Activated T-cell treated with anti-CD3 and anti-CD28 coated beads, Interleukin-2, amount 50 U/mL, for 24 hours (primary cell): ENCODE measurements at regions not wholly inside any gene's neighbourhood (a gene's known extent, or its start where the extent isn't known, plus 50 kb on each side); places are given as distances from the start of the nearest gene placed in this dataset.

Experiments
- DNase-seq: peaks from one replicate; pipeline ENCODE4 v3.0.0-alpha.2; 2020
- H3K27ac Mint-ChIP-seq: 2 replicates; pipeline ENCODE4 v1.8.0; 2020; ENCODE audit warnings: mild to moderate bottlenecking, mixed read lengths
- H3K27me3 Mint-ChIP-seq: 2 replicates; pipeline ENCODE4 v1.8.0; 2020; ENCODE audit warnings: mixed read lengths
- H3K36me3 Mint-ChIP-seq: 2 replicates; pipeline ENCODE4 v1.8.0; 2020; ENCODE audit warnings: low read depth, mixed read lengths
- H3K4me1 Mint-ChIP-seq: 2 replicates; pipeline ENCODE4 v1.8.0; 2020; ENCODE audit warnings: low read depth, mixed read lengths
- H3K4me3 Mint-ChIP-seq: 2 replicates; pipeline ENCODE4 v1.8.0; 2020; ENCODE audit warnings: mild to moderate bottlenecking, moderate library complexity, mixed read lengths
- H3K9me3 Mint-ChIP-seq: 2 replicates; pipeline ENCODE4 v1.8.0; 2020; ENCODE audit warnings: mixed read lengths

GRCh38 chr20:59412875-59413284 is 112.5 kb downstream of the EDN3 start:
- Mint-ChIP-seq H3K27ac (no peak overlapping the region), H3K9me3 (no peaks in the 10 kb centered on the region), H3K27me3 (peaks cover 13% of the 10 kb centered on the region), H3K4me1 (no peaks in the 10 kb centered on the region), H3K36me3 (no peaks in the 10 kb centered on the region), H3K4me3 (no peak overlapping the region)
- no peak for DNase-seq

- Mint-ChIP-seq H3K27me3 (peaks cover 13% of the 10 kb centered on the region), H3K4me1 (no peaks in the 10 kb centered on the region), H3K9me3 (no peaks in the 10 kb centered on the region), H3K36me3 (no peaks in the 10 kb centered on the region), H3K27ac (no peak overlapping the region), H3K4me3 (no peak overlapping the region)
- DNase-seq, result no peak
These were observed 113.0 kb downstream of the EDN3 start for GRCh38 chr20:59413326-59413865.

- H3K36me3 Mint-ChIP-seq, result no peaks in the 10 kb centered on the region
- no peak for DNase-seq
- no peaks in the 10 kb centered on the region for H3K9me3 Mint-ChIP-seq
- H3K27me3 Mint-ChIP-seq, result peaks cover 13% of the 10 kb centered on the region
- no peak overlapping the region for H3K27ac Mint-ChIP-seq
- H3K4me1 Mint-ChIP-seq, result no peaks in the 10 kb centered on the region
- no peak overlapping the region for H3K4me3 Mint-ChIP-seq
These were observed 114.7 kb downstream of the EDN3 start for GRCh38 chr20:59414936-59415623.

GRCh38 chr20:59416916-59417315 is 116.5 kb downstream of the EDN3 start:
- no peak for DNase-seq
- Mint-ChIP-seq H3K4me3 (no peak overlapping the region), H3K27me3 (peaks cover 13% of the 10 kb centered on the region), H3K4me1 (no peaks in the 10 kb centered on the region), H3K36me3 (no peaks in the 10 kb centered on the region), H3K9me3 (no peaks in the 10 kb centered on the region), H3K27ac (no peak overlapping the region)

GRCh38 chr20:59421089-59421488 is 120.7 kb downstream of the EDN3 start:
- DNase-seq, result no peak
- no peak overlapping the region for H3K4me3 Mint-ChIP-seq
- peaks cover 9% of the 10 kb centered on the region for H3K27me3 Mint-ChIP-seq
- H3K27ac Mint-ChIP-seq, result no peak overlapping the region
- no peaks in the 10 kb centered on the region for H3K9me3 Mint-ChIP-seq
- H3K4me1 Mint-ChIP-seq, result no peaks in the 10 kb centered on the region
- no peaks in the 10 kb centered on the region for H3K36me3 Mint-ChIP-seq

GRCh38 chr20:59421920-59422637 is 121.7 kb downstream of the EDN3 start:
- Mint-ChIP-seq H3K36me3 (no peaks in the 10 kb centered on the region), H3K4me1 (no peaks in the 10 kb centered on the region)

GRCh38 chr20:59422872-59423544 is 122.6 kb downstream of the EDN3 start:
- Mint-ChIP-seq H3K27me3 (no peaks in the 10 kb centered on the region), H3K27ac (no peak overlapping the region), H3K4me3 (no peak overlapping the region), H3K36me3 (no peaks in the 10 kb centered on the region), H3K4me1 (no peaks in the 10 kb centered on the region), H3K9me3 (no peaks in the 10 kb centered on the region)
- DNase-seq, result no peak

More at GRCh38 chr20:59421920-59422637, 121.7 kb downstream of the EDN3 start:
- Mint-ChIP-seq H3K27me3 (peaks cover 8% of the 10 kb centered on the region), H3K27ac (no peak overlapping the region), H3K4me3 (no peak overlapping the region), H3K9me3 (no peaks in the 10 kb centered on the region)
- no peak for DNase-seq

- Mint-ChIP-seq H3K9me3 (peaks cover 3% of the 10 kb centered on the region), H3K4me3 (no peak overlapping the region), H3K36me3 (no peaks in the 10 kb centered on the region), H3K27me3 (no peaks in the 10 kb centered on the region), H3K4me1 (peaks cover 11% of the 10 kb centered on the region), H3K27ac (no peak overlapping the region)
- no peak for DNase-seq
These were observed 124.6 kb downstream of the EDN3 start for GRCh38 chr20:59424976-59425375.

- no peaks in the 10 kb centered on the region for H3K36me3 Mint-ChIP-seq
These were observed 125.2 kb downstream of the EDN3 start for GRCh38 chr20:59425572-59425971.

GRCh38 chr20:59428006-59428405 is 127.6 kb downstream of the EDN3 start:
- Mint-ChIP-seq H3K27ac (no peak overlapping the region), H3K4me1 (peaks cover 11% of the 10 kb centered on the region), H3K4me3 (no peak overlapping the region), H3K27me3 (peaks cover 3% of the 10 kb centered on the region), H3K9me3 (peaks cover 3% of the 10 kb centered on the region), H3K36me3 (no peaks in the 10 kb centered on the region)
- no peak for DNase-seq

More at GRCh38 chr20:59425572-59425971, 125.2 kb downstream of the EDN3 start:
- H3K4me1 Mint-ChIP-seq, result peaks cover 11% of the 10 kb centered on the region
- no peak overlapping the region for H3K4me3 Mint-ChIP-seq
- no peak overlapping the region for H3K27ac Mint-ChIP-seq
- H3K9me3 Mint-ChIP-seq, result peaks cover 3% of the 10 kb centered on the region
- no peak for DNase-seq
- no peaks in the 10 kb centered on the region for H3K27me3 Mint-ChIP-seq

GRCh38 chr20:59428441-59429205 is 128.2 kb downstream of the EDN3 start:
- DNase-seq, result no peak
- Mint-ChIP-seq H3K36me3 (no peaks in the 10 kb centered on the region), H3K9me3 (peaks cover 3% of the 10 kb centered on the region), H3K27me3 (peaks cover 8% of the 10 kb centered on the region), H3K27ac (no peak overlapping the region), H3K4me1 (peaks cover 11% of the 10 kb centered on the region), H3K4me3 (no peak overlapping the region)

GRCh38 chr20:59429396-59429795 is 129.0 kb downstream of the EDN3 start:
- no peak overlapping the region for H3K27ac Mint-ChIP-seq

GRCh38 chr20:59431014-59431413 is 130.6 kb downstream of the EDN3 start:
- H3K36me3 Mint-ChIP-seq, result no peaks in the 10 kb centered on the region
- no peak for DNase-seq
- peaks cover 11% of the 10 kb centered on the region for H3K4me1 Mint-ChIP-seq
- no peak overlapping the region for H3K4me3 Mint-ChIP-seq
- peaks cover 3% of the 10 kb centered on the region for H3K9me3 Mint-ChIP-seq
- H3K27ac Mint-ChIP-seq, result no peak overlapping the region
- peaks cover 8% of the 10 kb centered on the region for H3K27me3 Mint-ChIP-seq

More at GRCh38 chr20:59429396-59429795, 129.0 kb downstream of the EDN3 start:
- Mint-ChIP-seq H3K36me3 (no peaks in the 10 kb centered on the region), H3K4me3 (no peak overlapping the region), H3K27me3 (peaks cover 8% of the 10 kb centered on the region), H3K9me3 (peaks cover 3% of the 10 kb centered on the region), H3K4me1 (peaks cover 11% of the 10 kb centered on the region)
- DNase-seq, result no peak

- Mint-ChIP-seq H3K36me3 (no peaks in the 10 kb centered on the region), H3K27ac (no peak overlapping the region), H3K4me1 (no peaks in the 10 kb centered on the region), H3K4me3 (no peak overlapping the region), H3K9me3 (no peaks in the 10 kb centered on the region), H3K27me3 (peaks cover 8% of the 10 kb centered on the region)
- no peak for DNase-seq
These were observed 134.5 kb downstream of the EDN3 start for GRCh38 chr20:59434960-59435359.
